ENCODE measurements at regions not wholly inside any gene's neighbourhood (a gene's known extent, or its start where the extent isn't known, plus 50 kb on each side); places are given as distances from the start of the nearest gene placed in this dataset.

DNA sequence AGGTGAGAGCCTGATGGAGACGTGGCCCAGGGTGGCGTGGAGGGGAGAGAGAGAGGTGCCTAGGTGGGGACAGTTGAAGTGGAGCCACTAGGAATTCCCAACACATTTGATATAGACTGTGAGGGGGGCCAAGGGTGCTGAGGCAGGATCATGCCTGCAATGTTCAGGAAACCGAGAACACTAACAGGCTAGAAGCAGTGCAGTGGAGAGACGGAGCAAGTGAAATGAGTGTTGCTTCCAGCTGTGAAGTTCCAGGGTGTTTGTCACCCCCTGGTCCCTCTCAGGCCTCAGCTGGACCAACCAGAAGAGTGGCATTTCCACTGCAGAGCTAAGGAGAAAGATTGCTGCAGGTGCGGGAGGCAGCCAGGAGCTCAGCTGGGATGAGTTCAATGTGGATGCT lies 127.1 kb downstream of the RIPK4 start:
- no peak for DNase-seq (ENCODE audit: low read depth)
- no peak overlapping the region for H3K4me3 ChIP-seq (ENCODE audit: low read depth, low read length)
- no peak for TF ChIP-seq MYC (IDR thresholded peaks at IDR 0.05; ENCODE audit: low read depth, low read length)
- TF ChIP-seq, protein P1, sequence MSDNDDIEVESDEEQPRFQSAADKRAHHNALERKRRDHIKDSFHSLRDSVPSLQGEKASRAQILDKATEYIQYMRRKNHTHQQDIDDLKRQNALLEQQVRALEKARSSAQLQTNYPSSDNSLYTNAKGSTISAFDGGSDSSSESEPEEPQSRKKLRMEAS (IDR thresholded peaks at IDR 0.05; ENCODE audit: low read depth, low read length), result no peak
- no peak for TF ChIP-seq POLR2A (IDR thresholded peaks at IDR 0.05; ENCODE audit: extremely low read depth, insufficient read length)
- TF ChIP-seq, protein P2, sequence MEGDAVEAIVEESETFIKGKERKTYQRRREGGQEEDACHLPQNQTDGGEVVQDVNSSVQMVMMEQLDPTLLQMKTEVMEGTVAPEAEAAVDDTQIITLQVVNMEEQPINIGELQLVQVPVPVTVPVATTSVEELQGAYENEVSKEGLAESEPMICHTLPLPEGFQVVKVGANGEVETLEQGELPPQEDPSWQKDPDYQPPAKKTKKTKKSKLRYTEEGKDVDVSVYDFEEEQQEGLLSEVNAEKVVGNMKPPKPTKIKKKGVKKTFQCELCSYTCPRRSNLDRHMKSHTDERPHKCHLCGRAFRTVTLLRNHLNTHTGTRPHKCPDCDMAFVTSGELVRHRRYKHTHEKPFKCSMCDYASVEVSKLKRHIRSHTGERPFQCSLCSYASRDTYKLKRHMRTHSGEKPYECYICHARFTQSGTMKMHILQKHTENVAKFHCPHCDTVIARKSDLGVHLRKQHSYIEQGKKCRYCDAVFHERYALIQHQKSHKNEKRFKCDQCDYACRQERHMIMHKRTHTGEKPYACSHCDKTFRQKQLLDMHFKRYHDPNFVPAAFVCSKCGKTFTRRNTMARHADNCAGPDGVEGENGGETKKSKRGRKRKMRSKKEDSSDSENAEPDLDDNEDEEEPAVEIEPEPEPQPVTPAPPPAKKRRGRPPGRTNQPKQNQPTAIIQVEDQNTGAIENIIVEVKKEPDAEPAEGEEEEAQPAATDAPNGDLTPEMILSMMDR (IDR thresholded peaks at IDR 0.05; ENCODE audit: low read depth, low read length), result no peak

DNA sequence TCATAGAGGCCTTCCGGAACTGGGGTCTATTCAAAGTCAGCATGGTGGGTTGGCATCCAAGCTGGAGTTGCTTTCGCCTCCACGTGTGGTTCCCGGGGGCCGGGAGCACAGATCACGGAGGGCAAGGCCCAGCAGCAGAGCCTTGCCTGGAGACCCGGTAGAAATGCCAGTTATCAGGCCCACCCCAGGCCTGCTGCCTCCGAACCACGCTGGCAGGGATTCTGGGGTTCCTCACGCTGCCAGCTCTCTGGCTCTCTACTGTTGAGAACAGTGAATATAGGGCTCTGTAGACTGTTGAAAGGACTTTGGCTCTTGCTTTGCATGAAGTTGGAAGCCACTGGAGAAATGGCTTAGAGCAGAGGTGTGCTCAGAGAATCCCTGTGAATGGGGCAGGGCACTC lies 127.5 kb downstream of the RIPK4 start:
- TF ChIP-seq, protein P1 (IDR thresholded peaks at IDR 0.05; ENCODE audit: low read depth, low read length), result no peak
- TF ChIP-seq, protein P2 (IDR thresholded peaks at IDR 0.05; ENCODE audit: low read depth, low read length), result no peak
- TF ChIP-seq MYC (IDR thresholded peaks at IDR 0.05; ENCODE audit: low read depth, low read length) (no peak), POLR2A (IDR thresholded peaks at IDR 0.05; ENCODE audit: extremely low read depth, insufficient read length) (no peak)
- H3K4me3 ChIP-seq (ENCODE audit: low read depth, low read length), result no peak overlapping the region
- DNase-seq (ENCODE audit: low read depth), result no peak

DNA sequence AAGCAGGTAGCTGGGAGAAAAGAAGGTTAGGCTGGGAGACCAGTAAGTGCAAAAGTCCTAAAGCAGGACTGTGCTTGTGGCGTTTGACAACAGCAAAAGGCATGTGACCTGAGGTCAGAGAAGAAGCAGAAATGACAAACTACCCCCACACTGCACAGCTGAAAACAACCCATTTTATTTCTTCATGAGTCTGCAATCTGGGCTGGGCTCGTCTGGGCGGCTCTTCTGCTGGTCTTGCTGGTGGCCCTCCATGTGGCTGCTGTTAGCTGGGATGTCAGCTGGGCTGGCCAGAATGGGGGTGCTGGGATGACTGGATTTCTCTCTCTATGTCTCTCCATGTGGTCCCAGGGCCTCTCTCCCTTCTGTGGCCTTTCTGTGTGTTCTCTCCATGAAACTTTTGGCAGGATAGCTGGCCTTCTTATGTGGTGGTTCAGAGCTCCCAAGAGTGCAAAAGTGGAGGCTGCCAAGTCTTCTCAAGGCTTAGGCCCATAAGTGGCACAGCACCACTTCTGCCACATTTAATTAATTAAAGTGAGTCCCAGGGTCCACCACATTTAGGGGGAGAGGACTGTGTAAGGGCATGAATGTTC lies 128.6 kb downstream of the RIPK4 start:
- TF ChIP-seq, protein P1 (IDR thresholded peaks at IDR 0.05; ENCODE audit: low read depth, low read length), result no peak
- TF ChIP-seq MYC (IDR thresholded peaks at IDR 0.05; ENCODE audit: low read depth, low read length) (no peak), POLR2A (IDR thresholded peaks at IDR 0.05; ENCODE audit: extremely low read depth, insufficient read length) (no peak)
- TF ChIP-seq, protein P2 (IDR thresholded peaks at IDR 0.05; ENCODE audit: low read depth, low read length), result no peak
- no peak overlapping the region for H3K4me3 ChIP-seq (ENCODE audit: low read depth, low read length)
- DNase-seq (ENCODE audit: low read depth), result no peak

DNA sequence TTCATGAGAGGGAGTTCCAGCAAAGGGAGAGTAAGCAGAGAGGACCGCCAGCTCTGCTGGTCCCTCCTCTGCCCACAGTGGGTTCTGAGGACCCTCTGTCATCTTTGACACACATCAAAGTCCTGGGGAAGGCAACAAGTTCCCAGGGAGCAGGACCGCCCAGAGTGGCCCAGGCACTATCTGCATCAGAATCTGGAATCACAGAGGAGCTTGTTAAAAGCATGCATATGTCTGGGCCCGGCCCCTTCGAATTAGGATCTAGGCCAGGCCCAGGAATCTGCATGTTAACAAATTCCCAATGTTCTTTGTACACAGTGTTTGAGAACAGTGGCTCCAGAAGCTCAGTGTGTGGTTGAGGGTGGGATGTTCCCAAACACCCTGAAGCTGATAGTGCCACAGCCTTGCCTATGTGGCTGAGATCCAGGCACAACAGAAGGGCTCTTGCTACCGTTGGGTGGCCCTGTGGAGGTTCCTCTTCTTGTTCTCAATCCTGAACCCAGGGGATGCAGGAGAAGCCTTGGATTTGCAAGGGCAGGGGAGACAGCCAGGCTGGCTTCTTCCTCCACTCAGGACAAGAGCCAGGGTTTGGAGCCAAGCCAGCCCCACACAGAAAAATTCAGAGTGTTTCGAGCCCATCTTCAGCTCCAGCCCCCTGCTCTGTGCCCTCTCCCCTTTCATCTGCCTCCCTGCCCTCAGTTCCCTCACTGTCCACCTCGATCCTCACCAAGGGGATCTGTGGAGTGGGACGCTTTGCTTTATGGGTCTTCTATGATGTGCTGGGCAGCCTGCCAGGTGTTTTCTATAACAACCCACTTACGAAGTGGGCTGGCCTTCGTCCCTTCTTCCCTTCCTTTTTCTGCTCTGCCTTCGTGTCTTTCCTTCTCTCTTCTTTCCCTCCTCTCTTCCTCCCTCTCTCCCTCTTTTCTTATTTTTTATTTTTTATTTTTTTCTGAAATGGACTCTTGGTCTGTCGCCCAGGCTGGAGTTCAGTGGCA lies 129.0 kb upstream of the TMPRSS2 start:
- DNase-seq (ENCODE audit: low read depth), result no peak
- H3K4me3 ChIP-seq (ENCODE audit: low read depth, low read length), result no peak overlapping the region

DNA sequence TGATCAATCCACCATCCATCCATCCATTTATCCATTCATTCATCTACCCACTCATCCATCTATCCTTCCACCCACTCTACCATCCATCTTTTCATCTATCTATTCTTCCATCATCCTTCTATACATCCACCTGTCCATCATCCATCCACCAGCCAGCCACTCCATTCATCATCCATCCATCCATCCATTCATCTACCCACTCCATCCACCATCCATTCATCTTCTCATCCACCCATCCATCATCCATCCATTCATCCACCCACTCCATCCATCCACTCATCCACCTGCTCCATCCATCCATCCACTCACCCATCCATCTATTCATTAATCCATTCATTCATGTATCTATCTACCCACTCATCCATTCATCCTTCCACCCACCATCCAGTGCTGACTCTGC lies 127.9 kb upstream of the TMPRSS2 start:
- TF ChIP-seq, protein P1 (IDR thresholded peaks at IDR 0.05; ENCODE audit: low read depth, low read length), result no peak
- TF ChIP-seq POLR2A (IDR thresholded peaks at IDR 0.05; ENCODE audit: extremely low read depth, insufficient read length), result no peak
- no peak for TF ChIP-seq MYC (IDR thresholded peaks at IDR 0.05; ENCODE audit: low read depth, low read length)
- TF ChIP-seq, protein P2 (IDR thresholded peaks at IDR 0.05; ENCODE audit: low read depth, low read length), result no peak
- no peak overlapping the region for H3K4me3 ChIP-seq (ENCODE audit: low read depth, low read length)
- no peak for DNase-seq (ENCODE audit: low read depth)

More for the DNA sequence above, 129.0 kb upstream of the TMPRSS2 start:
- TF ChIP-seq POLR2A (IDR thresholded peaks at IDR 0.05; ENCODE audit: extremely low read depth, insufficient read length) (no peak), MYC (IDR thresholded peaks at IDR 0.05; ENCODE audit: low read depth, low read length) (no peak)
- TF ChIP-seq, protein P1 (IDR thresholded peaks at IDR 0.05; ENCODE audit: low read depth, low read length), result no peak
- TF ChIP-seq, protein P2 (IDR thresholded peaks at IDR 0.05; ENCODE audit: low read depth, low read length), result no peak

All from NB4 (cell line).